PC-9 (cell line): ENCODE measurements at regions not wholly inside any gene's neighbourhood (a gene's known extent, or its start where the extent isn't known, plus 50 kb on each side); places are given as distances from the start of the nearest gene placed in this dataset.

ENCODE experiments used
- CTCF ChIP-seq: fragments of 200-600 bp; sonication (generic); conservative IDR thresholded peaks from 2 replicates; pipeline ENCODE4 v1.6.1; 2017; ENCODE audit warnings: mixed run types, antibody characterized with exemption, mild to moderate bottlenecking, moderate library complexity
- EZH2 ChIP-seq: fragments of 200-600 bp; sonication (generic); IDR thresholded peaks from 2 replicates; pipeline ENCODE4 v1.8.0; 2017; ENCODE audit warnings: antibody characterized with exemption, low read depth

GRCh38 chr13:65453982-65454381, 1776.2 kb downstream of the PCDH9 start:
- TF ChIP-seq CTCF (no peak), EZH2 (no peak)
